ENCODE measurements at regions not wholly inside any gene's neighbourhood (a gene's known extent, or its start where the extent isn't known, plus 50 kb on each side); places are given as distances from the start of the nearest gene placed in this dataset.

GRCh38 chr10:65566906-65567305, 1358.9 kb upstream of the LRRTM3 start:
- H3K4me1 ChIP-seq (ENCODE audit: insufficient read depth): peaks cover 6% of the 10 kb centered on the region; the same call in 1 of the 2 replicates
- Mint-ChIP-seq H3K9me3 (no peaks in the 10 kb centered on the region), H3K4me3 (no peak overlapping the region), H3K4me1 (peaks cover 2% of the 10 kb centered on the region; the same call in 2 of the 3 replicates), H3K36me3 (ENCODE audit: low read depth) (no peaks in the 10 kb centered on the region), H3K27ac (no peak overlapping the region), H3K27me3 (ENCODE audit: insufficient read depth, low read depth, poor library complexity) (no peaks in the 10 kb centered on the region)
- DNase-seq (ENCODE audit: low spot score): no peak
- no peak overlapping the region for H2AFZ ChIP-seq
- TF ChIP-seq ZNF114 (CRISPR knock-in tag; IDR thresholded peaks at IDR 0.05): no peak
- no peak for TF ChIP-seq CTCF (conservative IDR thresholded peaks at IDR 0.05; ENCODE audit: low read depth in 2 of 2)
- TF ChIP-seq, protein P1, sequence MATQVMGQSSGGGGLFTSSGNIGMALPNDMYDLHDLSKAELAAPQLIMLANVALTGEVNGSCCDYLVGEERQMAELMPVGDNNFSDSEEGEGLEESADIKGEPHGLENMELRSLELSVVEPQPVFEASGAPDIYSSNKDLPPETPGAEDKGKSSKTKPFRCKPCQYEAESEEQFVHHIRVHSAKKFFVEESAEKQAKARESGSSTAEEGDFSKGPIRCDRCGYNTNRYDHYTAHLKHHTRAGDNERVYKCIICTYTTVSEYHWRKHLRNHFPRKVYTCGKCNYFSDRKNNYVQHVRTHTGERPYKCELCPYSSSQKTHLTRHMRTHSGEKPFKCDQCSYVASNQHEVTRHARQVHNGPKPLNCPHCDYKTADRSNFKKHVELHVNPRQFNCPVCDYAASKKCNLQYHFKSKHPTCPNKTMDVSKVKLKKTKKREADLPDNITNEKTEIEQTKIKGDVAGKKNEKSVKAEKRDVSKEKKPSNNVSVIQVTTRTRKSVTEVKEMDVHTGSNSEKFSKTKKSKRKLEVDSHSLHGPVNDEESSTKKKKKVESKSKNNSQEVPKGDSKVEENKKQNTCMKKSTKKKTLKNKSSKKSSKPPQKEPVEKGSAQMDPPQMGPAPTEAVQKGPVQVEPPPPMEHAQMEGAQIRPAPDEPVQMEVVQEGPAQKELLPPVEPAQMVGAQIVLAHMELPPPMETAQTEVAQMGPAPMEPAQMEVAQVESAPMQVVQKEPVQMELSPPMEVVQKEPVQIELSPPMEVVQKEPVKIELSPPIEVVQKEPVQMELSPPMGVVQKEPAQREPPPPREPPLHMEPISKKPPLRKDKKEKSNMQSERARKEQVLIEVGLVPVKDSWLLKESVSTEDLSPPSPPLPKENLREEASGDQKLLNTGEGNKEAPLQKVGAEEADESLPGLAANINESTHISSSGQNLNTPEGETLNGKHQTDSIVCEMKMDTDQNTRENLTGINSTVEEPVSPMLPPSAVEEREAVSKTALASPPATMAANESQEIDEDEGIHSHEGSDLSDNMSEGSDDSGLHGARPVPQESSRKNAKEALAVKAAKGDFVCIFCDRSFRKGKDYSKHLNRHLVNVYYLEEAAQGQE (IDR thresholded peaks at IDR 0.05; ENCODE audit: unreplicated experiment): no peak
- no peak for TF ChIP-seq EZH2phosphoT487 (IDR thresholded peaks at IDR 0.05; ENCODE audit: unreplicated experiment)
- TF ChIP-seq, protein P2, sequence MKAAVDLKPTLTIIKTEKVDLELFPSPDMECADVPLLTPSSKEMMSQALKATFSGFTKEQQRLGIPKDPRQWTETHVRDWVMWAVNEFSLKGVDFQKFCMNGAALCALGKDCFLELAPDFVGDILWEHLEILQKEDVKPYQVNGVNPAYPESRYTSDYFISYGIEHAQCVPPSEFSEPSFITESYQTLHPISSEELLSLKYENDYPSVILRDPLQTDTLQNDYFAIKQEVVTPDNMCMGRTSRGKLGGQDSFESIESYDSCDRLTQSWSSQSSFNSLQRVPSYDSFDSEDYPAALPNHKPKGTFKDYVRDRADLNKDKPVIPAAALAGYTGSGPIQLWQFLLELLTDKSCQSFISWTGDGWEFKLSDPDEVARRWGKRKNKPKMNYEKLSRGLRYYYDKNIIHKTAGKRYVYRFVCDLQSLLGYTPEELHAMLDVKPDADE (IDR thresholded peaks at IDR 0.05): no peak
- TF ChIP-seq EZH2 (IDR thresholded peaks at IDR 0.05; ENCODE audit: low read depth, unreplicated experiment): no peak
- TF ChIP-seq CREB1 (CRISPR knock-in tag; IDR thresholded peaks at IDR 0.05; ENCODE audit: low read depth): no peak
- no peak for TF ChIP-seq ZNF462 (CRISPR knock-in tag; IDR thresholded peaks at IDR 0.05)
- TF ChIP-seq POLR2AphosphoS5 (IDR thresholded peaks at IDR 0.05; ENCODE audit: low read depth): no peak
- no peak for TF ChIP-seq ZNF331 (CRISPR knock-in tag; IDR thresholded peaks at IDR 0.05; ENCODE audit: low read depth)
- no peak for TF ChIP-seq JUNB (IDR thresholded peaks at IDR 0.05; ENCODE audit: unreplicated experiment)
- no peak for TF ChIP-seq NANOG (IDR thresholded peaks at IDR 0.05; ENCODE audit: borderline replicate concordance)
- TF ChIP-seq STAT1 (IDR thresholded peaks at IDR 0.05; ENCODE audit: unreplicated experiment): no peak
- no peak for ATAC-seq
- no peaks in the 10 kb centered on the region for H3K9me2 ChIP-seq (ENCODE audit: insufficient read depth)
- H3F3A ChIP-seq (replicated peaks; ENCODE audit: low read depth): no peaks in the 10 kb centered on the region
- H3K4me3 ChIP-seq: no peak overlapping the region
- no peaks in the 10 kb centered on the region for H3K27me3 ChIP-seq (ENCODE audit: insufficient read depth)
- no peak overlapping the region for H3K4me2 ChIP-seq
- no peaks in the 10 kb centered on the region for H3K36me3 ChIP-seq (ENCODE audit: insufficient read depth)
- H4K20me1 ChIP-seq (replicated peaks; ENCODE audit: insufficient read depth): no peaks in the 10 kb centered on the region
- no peak overlapping the region for H3K27ac ChIP-seq (ENCODE audit: low read depth)
- H3K79me2 ChIP-seq (replicated peaks; ENCODE audit: insufficient read depth): peaks cover 10% of the 10 kb centered on the region
